A549 (cell line): ENCODE measurements at regions not wholly inside any gene's neighbourhood (a gene's known extent, or its start where the extent isn't known, plus 50 kb on each side); places are given as distances from the start of the nearest gene placed in this dataset.

ENCODE experiments used
- CHD2 ChIP-seq: fragments of 150-350 bp; IDR thresholded peaks from 2 replicates; pipeline ENCODE4 v1.6.1; 2014; ENCODE audit warnings: low read length; ENCODE audit not compliant: partially characterized antibody
- CTCF ChIP-seq: fragments of >200 bp; sonication (Bioruptor Twin); formaldehyde crosslinking; IDR thresholded peaks from 3 replicates; pipeline ENCODE4 v1.5.1; 2016
- EHMT2 ChIP-seq: fragments of 200-600 bp; sonication (generic); IDR thresholded peaks from 2 replicates; pipeline ENCODE4 v1.6.1; 2016; ENCODE audit warnings: antibody characterized with exemption, low read depth, mild to moderate bottlenecking, moderate library complexity
- EP300 ChIP-seq, 2 experiments: fragments of >200 bp; sonication (Bioruptor Twin); formaldehyde crosslinking; IDR thresholded peaks; 2 replicates in 1 of 2; 3 replicates in 1 of 2; pipeline ENCODE4 v1.6.1; 2016 to 2017
- RAD21 ChIP-seq, 2 experiments: fragments of >200 bp in 1 of 2; sonication (Bioruptor Twin) in 1 of 2; formaldehyde crosslinking in 1 of 2; IDR thresholded peaks in 1 of 2; conservative IDR thresholded peaks in 1 of 2; 2 replicates in 1 of 2; 3 replicates in 1 of 2; pipeline ENCODE4 v1.6.1; 2012 to 2018; ENCODE audit warnings: inconsistent platforms in 1 of 2
- TP53 ChIP-seq: fragments of 250-450 bp; sonication (Bioruptor Pico); IDR thresholded peaks from 2 replicates; pipeline ENCODE4 v1.5.0; 2021; ENCODE audit warnings: mild to moderate bottlenecking, moderate library complexity

DNA sequence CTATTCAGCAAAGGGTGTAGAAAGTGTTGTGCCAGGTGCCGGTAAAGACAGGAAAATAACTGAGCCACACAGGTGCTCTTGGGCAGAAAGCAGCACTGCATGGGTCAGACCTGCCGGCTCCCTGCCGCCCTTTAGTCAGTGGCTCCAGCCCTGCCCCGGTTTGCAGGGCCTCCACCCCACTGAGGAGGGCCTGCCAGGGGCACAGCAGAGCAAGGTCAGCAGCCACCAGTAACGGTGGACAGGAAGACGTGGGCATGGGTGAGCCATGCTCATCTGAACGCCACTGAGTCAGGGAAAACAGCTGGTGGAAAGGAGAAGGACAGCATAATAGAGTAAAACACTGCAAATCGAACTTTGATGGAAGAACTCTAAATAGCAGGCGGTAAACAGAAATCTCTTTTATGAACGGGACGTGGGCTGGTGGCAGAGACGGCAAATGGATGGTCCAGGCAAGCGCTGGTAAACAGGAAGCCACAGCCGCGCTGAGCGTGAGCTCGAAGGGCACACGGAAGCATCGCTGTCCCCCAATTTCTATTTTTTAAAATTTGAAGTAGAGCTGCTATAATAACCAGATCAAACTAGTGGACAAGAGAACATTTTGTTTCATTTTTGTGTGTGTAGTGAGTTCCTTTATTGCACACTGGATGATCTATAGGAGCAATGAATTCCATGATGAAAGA, 141.8 kb upstream of the ALKAL2 start:
- TF ChIP-seq TP53 (CRISPR knock-in tag) (no peak), CTCF (no peak), RAD21 (conservative IDR thresholded peaks at IDR 0.05 in 1 of 2, IDR thresholded peaks at IDR 0.05 in 1 of 2) (no peak), CHD2 (no peak), EHMT2 (no peak), EP300 (IDR thresholded peaks at IDR 0.05) (no peak)
